PC-3 (cell line): ENCODE measurements at regions not wholly inside any gene's neighbourhood (a gene's known extent, or its start where the extent isn't known, plus 50 kb on each side); places are given as distances from the start of the nearest gene placed in this dataset.

ENCODE experiments used
- ATAC-seq: fragments of 200-7000 bp; cut with Tn5 transposase; 2 replicates; pipeline ENCODE4 v1.9.1; 2020; ENCODE audit warnings: mild to moderate bottlenecking, moderate library complexity
- BruUV-seq: library from RNA; stranded (reverse); fragments of 400-500 nt; replicated peaks from 2 replicates; lab custom pipeline; 2021; lab: Mats Ljungman, UMichigan
- CTCF ChIA-PET: fragments of 300-600 bp; sonication (Branson Sonifier 250); formaldehyde crosslinking; loops from one replicate; lab custom pipeline; 2022; ENCODE audit warnings: antibody characterized with exemption; lab: Charles Lee
- POLR2A ChIA-PET: fragments of 300-600 bp; sonication (Branson Sonifier 250); formaldehyde crosslinking; loops from one replicate; lab custom pipeline; 2022; ENCODE audit warnings: antibody characterized with exemption; ENCODE audit not compliant: unreplicated experiment; lab: Charles Lee
- DNase-seq: peaks from one replicate; pipeline ENCODE4 v3.0.0-alpha.2; 2015
- H2AFZ ChIP-seq: fragments of 300-600 bp; sonication (generic); 2 replicates; pipeline ENCODE4 v1.6.0; 2016; ENCODE audit warnings: antibody characterized with exemption, low read length
- H3F3A ChIP-seq: fragments of 300-600 bp; sonication (generic); one replicate; pipeline ENCODE4 v1.6.0; 2017; ENCODE audit warnings: antibody characterized with exemption, low read length, control low read depth, mild to moderate bottlenecking; ENCODE audit not compliant: unreplicated experiment
- H3K27ac ChIP-seq: fragments of 300-600 bp; sonication (generic); 2 replicates; pipeline ENCODE4 v1.5.1; 2016; ENCODE audit warnings: mild to moderate bottlenecking, low read length
- H3K27me3 ChIP-seq: fragments of 300-600 bp; sonication (generic); 2 replicates; pipeline ENCODE4 v1.6.1; 2016; ENCODE audit warnings: low read length, mixed read lengths
- H3K36me3 ChIP-seq: fragments of 300-600 bp; sonication (generic); 2 replicates; pipeline ENCODE4 v1.6.1; 2016; ENCODE audit warnings: low read depth, mixed run types, low read length, mixed read lengths
- H3K4me1 ChIP-seq: fragments of 300-600 bp; sonication (generic); 2 replicates; pipeline ENCODE4 v1.5.1; 2016; ENCODE audit warnings: low read length; ENCODE audit not compliant: insufficient read depth
- H3K4me2 ChIP-seq: fragments of 300-600 bp; sonication (generic); 2 replicates; pipeline ENCODE4 v1.6.0; 2016; ENCODE audit warnings: low read length
- H3K4me3 ChIP-seq: fragments of 300-600 bp; sonication (generic); 2 replicates; pipeline ENCODE4 v1.5.1; 2016; ENCODE audit warnings: mild to moderate bottlenecking, low read length, mixed read lengths
- H3K79me2 ChIP-seq: fragments of 300-600 bp; sonication (generic); 2 replicates; pipeline ENCODE4 v1.6.1; 2017; ENCODE audit warnings: low read length, mixed read lengths
- H3K9ac ChIP-seq: fragments of 300-600 bp; sonication (generic); 2 replicates; pipeline ENCODE4 v1.6.0; 2016; ENCODE audit warnings: mild to moderate bottlenecking, low read length
- H3K9me2 ChIP-seq: fragments of 300-600 bp; sonication (generic); replicated peaks from 2 replicates; pipeline ENCODE4 v1.6.1; 2016; ENCODE audit warnings: mixed run types, low read length, mixed read lengths
- H3K9me3 ChIP-seq: fragments of 300-600 bp; sonication (generic); 2 replicates; pipeline ENCODE4 v1.6.1; 2016; ENCODE audit warnings: low read length, mixed read lengths
- H4K20me1 ChIP-seq: fragments of 300-600 bp; sonication (generic); 2 replicates; pipeline ENCODE4 v1.6.1; 2016; ENCODE audit warnings: low read length, mixed read lengths
- EZH2 ChIP-seq: fragments of 300-600 bp; sonication (generic); IDR thresholded peaks from one replicate; pipeline ENCODE4 v1.6.1; 2017; ENCODE audit warnings: antibody characterized with exemption, mild to moderate bottlenecking, low read length; ENCODE audit not compliant: unreplicated experiment
- EZH2phosphoT487 ChIP-seq: fragments of 300-600 bp; sonication (generic); IDR thresholded peaks from 2 replicates; pipeline ENCODE4 v1.6.1; 2018; ENCODE audit warnings: mild to moderate bottlenecking, antibody characterized with exemption, low read length, borderline replicate concordance
- intact Hi-C: fragments of 100-400 bp; cut with micrococcal nuclease; formaldehyde crosslinking; loops from 2 replicates; pipeline ENCODE4 v1.9.0; 2023
- TF ChIP-seq, protein P1 (sequence below): fragments of 300-600 bp; sonication (generic); conservative IDR thresholded peaks from 2 replicates; pipeline ENCODE4 v1.5.1; 2017; ENCODE audit warnings: antibody characterized with exemption, low read depth, mild to moderate bottlenecking, low read length

DNA sequence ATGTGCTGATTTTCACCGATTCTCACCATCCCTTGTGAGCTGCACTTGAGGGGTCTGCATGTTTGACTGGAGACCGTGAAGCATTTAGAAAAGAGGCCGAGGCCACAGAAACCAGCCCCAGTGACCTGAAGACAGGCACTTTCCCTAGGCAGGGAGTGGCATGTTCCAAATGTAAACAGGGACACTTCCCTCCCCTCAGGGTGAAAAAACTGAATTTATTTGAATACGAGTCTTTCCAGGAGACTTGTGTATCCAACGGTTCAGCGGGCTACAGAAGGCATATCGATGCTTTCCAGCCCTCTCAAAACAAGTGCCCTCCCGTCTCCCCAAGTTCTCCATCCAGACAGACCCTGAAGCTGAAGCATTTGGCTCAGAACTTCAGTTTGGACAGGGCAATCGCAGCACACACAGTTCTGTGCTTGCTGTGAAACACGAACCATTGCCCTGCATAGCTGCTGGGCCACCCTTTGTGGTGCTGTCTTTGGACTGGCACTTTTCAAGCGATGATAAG, 106.1 kb downstream of the ZIC5 start:
- Histone ChIP-seq H3K9me2 (no peaks in the 10 kb centered on the region), H3K9ac (no peak overlapping the region), H3K27me3 (peaks cover 18% of the 10 kb centered on the region), H3K4me1 (no peaks in the 10 kb centered on the region), H3K36me3 (no peaks in the 10 kb centered on the region), H3F3A (no peaks in the 10 kb centered on the region), H3K4me3 (no peak overlapping the region), H3K9me3 (no peaks in the 10 kb centered on the region), H2AFZ (no peak overlapping the region), H3K27ac (no peak overlapping the region), H3K79me2 (no peaks in the 10 kb centered on the region), H4K20me1 (no peaks in the 10 kb centered on the region), H3K4me2 (no peak overlapping the region)
- BruUV-seq: no TSS peak
- DNase-seq: no peak
- CTCF ChIA-PET: no interaction called here
- ATAC-seq: no peak
- intact Hi-C loops: no loop called here
- no peak for TF ChIP-seq EZH2phosphoT487
- TF ChIP-seq EZH2: no peak
- TF ChIP-seq, protein P1, sequence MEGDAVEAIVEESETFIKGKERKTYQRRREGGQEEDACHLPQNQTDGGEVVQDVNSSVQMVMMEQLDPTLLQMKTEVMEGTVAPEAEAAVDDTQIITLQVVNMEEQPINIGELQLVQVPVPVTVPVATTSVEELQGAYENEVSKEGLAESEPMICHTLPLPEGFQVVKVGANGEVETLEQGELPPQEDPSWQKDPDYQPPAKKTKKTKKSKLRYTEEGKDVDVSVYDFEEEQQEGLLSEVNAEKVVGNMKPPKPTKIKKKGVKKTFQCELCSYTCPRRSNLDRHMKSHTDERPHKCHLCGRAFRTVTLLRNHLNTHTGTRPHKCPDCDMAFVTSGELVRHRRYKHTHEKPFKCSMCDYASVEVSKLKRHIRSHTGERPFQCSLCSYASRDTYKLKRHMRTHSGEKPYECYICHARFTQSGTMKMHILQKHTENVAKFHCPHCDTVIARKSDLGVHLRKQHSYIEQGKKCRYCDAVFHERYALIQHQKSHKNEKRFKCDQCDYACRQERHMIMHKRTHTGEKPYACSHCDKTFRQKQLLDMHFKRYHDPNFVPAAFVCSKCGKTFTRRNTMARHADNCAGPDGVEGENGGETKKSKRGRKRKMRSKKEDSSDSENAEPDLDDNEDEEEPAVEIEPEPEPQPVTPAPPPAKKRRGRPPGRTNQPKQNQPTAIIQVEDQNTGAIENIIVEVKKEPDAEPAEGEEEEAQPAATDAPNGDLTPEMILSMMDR: no peak
- POLR2A ChIA-PET: no interaction called here

DNA sequence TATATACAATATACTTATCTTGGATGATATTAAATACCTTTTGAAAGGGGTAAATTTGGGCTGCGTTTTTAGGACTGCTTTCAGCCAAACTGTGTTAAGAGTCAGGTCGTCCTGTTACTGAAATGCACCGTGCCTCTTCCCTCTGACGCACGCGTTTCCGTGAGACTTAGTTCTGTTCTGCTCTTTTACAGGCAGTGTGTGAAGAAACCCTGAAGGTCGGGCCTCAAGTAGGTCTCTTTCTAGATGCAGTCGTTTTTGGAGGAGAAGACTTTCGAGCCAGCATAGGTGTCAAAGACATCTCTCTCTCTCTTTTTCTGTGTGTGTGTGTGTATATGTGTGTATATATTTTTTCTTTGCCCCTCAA, 107.0 kb downstream of the ZIC5 start:
- Histone ChIP-seq H3K9ac (no peak overlapping the region), H3K9me2 (no peaks in the 10 kb centered on the region), H3K27ac (no peak overlapping the region), H3K4me3 (no peak overlapping the region), H2AFZ (no peak overlapping the region), H3F3A (no peaks in the 10 kb centered on the region), H3K4me2 (no peak overlapping the region), H4K20me1 (no peaks in the 10 kb centered on the region), H3K4me1 (no peaks in the 10 kb centered on the region), H3K36me3 (no peaks in the 10 kb centered on the region), H3K79me2 (no peaks in the 10 kb centered on the region), H3K9me3 (no peaks in the 10 kb centered on the region), H3K27me3 (peaks cover 17% of the 10 kb centered on the region; the same call in 1 of the 2 replicates)
- ATAC-seq: no peak
- BruUV-seq: no TSS peak
- intact Hi-C loops: no loop called here
- ChIA-PET CTCF (no interaction called here), POLR2A (no interaction called here)
- DNase-seq: no peak
- TF ChIP-seq, protein P1: no peak
- TF ChIP-seq EZH2 (no peak), EZH2phosphoT487 (no peak)

DNA sequence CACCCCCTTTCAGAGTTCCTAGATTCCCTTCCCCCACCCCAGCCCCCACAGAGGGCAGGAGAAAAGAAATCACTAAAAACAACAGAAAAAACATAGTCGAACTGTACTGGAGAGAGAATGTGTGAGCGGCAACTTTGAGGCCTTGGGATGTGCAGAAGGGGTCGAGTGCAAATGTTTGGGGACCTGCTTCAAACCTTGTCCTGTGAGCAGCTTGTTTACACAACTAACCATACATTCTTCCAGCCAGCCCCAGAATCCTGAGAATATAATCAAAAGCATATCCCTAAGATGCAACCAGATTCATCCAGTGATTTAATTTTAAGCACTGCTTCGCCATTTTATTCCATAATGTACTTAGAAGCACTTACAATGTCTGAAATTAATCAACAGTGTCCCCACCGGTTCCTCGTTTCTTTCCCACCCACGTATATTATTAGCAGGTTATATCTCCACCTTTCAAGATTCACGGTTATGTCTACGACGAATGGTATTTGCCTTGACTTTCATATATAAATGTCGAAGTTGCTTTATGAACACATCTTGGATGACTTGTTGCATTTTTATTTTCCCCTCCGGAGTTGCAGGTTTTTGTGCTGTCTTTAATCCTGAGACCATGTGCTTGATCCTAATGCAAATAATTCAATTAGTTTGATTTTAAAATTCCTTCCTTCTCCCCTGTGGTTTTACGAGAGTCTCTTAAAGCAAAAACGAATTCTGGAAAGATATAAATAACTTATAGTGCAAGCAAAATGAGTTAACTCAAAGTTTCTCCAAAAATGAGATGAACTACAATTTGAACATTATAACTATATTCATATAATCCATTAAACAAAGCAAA, 107.6 kb downstream of the ZIC5 start:
- intact Hi-C loops: no loop called here
- Histone ChIP-seq H2AFZ (no peak overlapping the region), H3K9me3 (no peaks in the 10 kb centered on the region), H3K4me3 (no peak overlapping the region), H3K4me2 (no peak overlapping the region), H3K9ac (no peak overlapping the region), H3K27me3 (peaks cover 13% of the 10 kb centered on the region; the same call in 1 of the 2 replicates), H3K9me2 (no peaks in the 10 kb centered on the region), H3K79me2 (no peaks in the 10 kb centered on the region), H3F3A (no peaks in the 10 kb centered on the region), H3K36me3 (no peaks in the 10 kb centered on the region), H4K20me1 (no peaks in the 10 kb centered on the region), H3K4me1 (no peaks in the 10 kb centered on the region), H3K27ac (no peak overlapping the region)
- ATAC-seq: no peak
- CTCF ChIA-PET: no interaction called here
- POLR2A ChIA-PET: no interaction called here
- DNase-seq: no peak
- no TSS peak for BruUV-seq
- TF ChIP-seq EZH2phosphoT487 (no peak), EZH2 (no peak)
- TF ChIP-seq, protein P1: no peak
